H9 (cell line): ENCODE measurements at regions not wholly inside any gene's neighbourhood (a gene's known extent, or its start where the extent isn't known, plus 50 kb on each side); places are given as distances from the start of the nearest gene placed in this dataset.

Experiments
- DNase-seq: peaks from one replicate; pipeline ENCODE4 v3.0.0-alpha.2; 2017
- H2AFZ ChIP-seq: one replicate; pipeline ENCODE4 v1.6.1; 2013; ENCODE audit warnings: mild to moderate bottlenecking, low read length, control low read depth, moderate library complexity
- H2AK5ac ChIP-seq: 2 replicates; pipeline ENCODE4 v1.6.1; 2013; ENCODE audit warnings: low read length, control low read depth, mixed read lengths; ENCODE audit not compliant: insufficient read length
- H2BK120ac ChIP-seq: one replicate; pipeline ENCODE4 v1.6.1; 2013; ENCODE audit warnings: low read depth, mild to moderate bottlenecking, low read length, control low read depth, inconsistent platforms; ENCODE audit not compliant: poor library complexity, severe bottlenecking
- H2BK12ac ChIP-seq: 2 replicates; pipeline ENCODE4 v1.6.1; 2013; ENCODE audit warnings: low read length, control low read depth, mixed read lengths, low read depth; ENCODE audit not compliant: insufficient read length
- H2BK15ac ChIP-seq: 2 replicates; pipeline ENCODE4 v1.6.1; 2013; ENCODE audit warnings: low read depth, low read length, control low read depth
- H2BK20ac ChIP-seq: one replicate; pipeline ENCODE4 v1.6.1; 2013; ENCODE audit warnings: low read depth, mild to moderate bottlenecking, low read length, control low read depth, inconsistent platforms; ENCODE audit not compliant: poor library complexity, severe bottlenecking
- H2BK5ac ChIP-seq: 2 replicates; pipeline ENCODE4 v1.6.1; 2013; ENCODE audit warnings: low read length, control low read depth, mixed read lengths; ENCODE audit not compliant: insufficient read length
- H3K14ac ChIP-seq: 2 replicates; pipeline ENCODE4 v1.6.1; 2013; ENCODE audit warnings: low read length, control low read depth; ENCODE audit not compliant: insufficient read depth
- H3K18ac ChIP-seq: 2 replicates; pipeline ENCODE4 v1.6.1; 2013; ENCODE audit warnings: low read depth, mild to moderate bottlenecking, mixed read lengths, low read length, control low read depth; ENCODE audit not compliant: insufficient read length
- H3K23ac ChIP-seq: 2 replicates; pipeline ENCODE4 v1.6.1; 2013; ENCODE audit warnings: low read length, control low read depth, mixed read lengths, low read depth; ENCODE audit not compliant: insufficient read length
- H3K23me2 ChIP-seq: 2 replicates; pipeline ENCODE4 v1.6.1; 2013; ENCODE audit warnings: low read depth, mild to moderate bottlenecking, mixed read lengths, low read length, control low read depth; ENCODE audit not compliant: insufficient read length, poor library complexity, severe bottlenecking
- H3K27ac ChIP-seq: 2 replicates; pipeline ENCODE4 v1.5.1; 2013; ENCODE audit warnings: low read length, control low read depth, mixed read lengths, low read depth; ENCODE audit not compliant: insufficient read length
- H3K27me3 ChIP-seq: 2 replicates; pipeline ENCODE4 v1.6.1; 2013; ENCODE audit warnings: low read length, control low read depth, inconsistent platforms; ENCODE audit not compliant: insufficient read depth
- H3K4ac ChIP-seq: 2 replicates; pipeline ENCODE4 v1.6.1; 2013; ENCODE audit warnings: low read depth, mild to moderate bottlenecking, control low read depth, inconsistent platforms, low read length, moderate library complexity
- H3K4me1 ChIP-seq: 2 replicates; pipeline ENCODE4 v1.6.1; 2013; ENCODE audit warnings: low read length, control low read depth, inconsistent platforms; ENCODE audit not compliant: insufficient read depth
- H3K4me2 ChIP-seq: 2 replicates; pipeline ENCODE4 v1.6.1; 2013; ENCODE audit warnings: low read length, control low read depth, mixed read lengths; ENCODE audit not compliant: insufficient read length, insufficient read depth
- H3K56ac ChIP-seq: 2 replicates; pipeline ENCODE4 v1.6.1; 2013; ENCODE audit warnings: low read depth, mild to moderate bottlenecking, mixed read lengths, low read length, control low read depth; ENCODE audit not compliant: insufficient read length
- H3K79me1 ChIP-seq: 2 replicates; pipeline ENCODE4 v1.6.1; 2013; ENCODE audit warnings: low read depth, mild to moderate bottlenecking, moderate library complexity, low read length, control low read depth, inconsistent platforms; ENCODE audit not compliant: insufficient read depth, poor library complexity, severe bottlenecking
- H3K79me2 ChIP-seq: 2 replicates; pipeline ENCODE4 v1.6.1; 2013; ENCODE audit warnings: low read length, control low read depth, inconsistent platforms; ENCODE audit not compliant: insufficient read depth
- H3K9ac ChIP-seq: 2 replicates; pipeline ENCODE4 v1.6.1; 2013; ENCODE audit warnings: low read length, control low read depth, mixed read lengths; ENCODE audit not compliant: insufficient read length; ENCODE audit errors: extremely low read depth
- H3K9me3 ChIP-seq: one replicate; pipeline ENCODE4 v1.6.1; 2013; ENCODE audit warnings: low read depth, low read length, inconsistent platforms; ENCODE audit not compliant: control insufficient read depth
- H3T11ph ChIP-seq: one replicate; pipeline ENCODE4 v1.6.1; 2013; ENCODE audit warnings: mild to moderate bottlenecking, low read length, control low read depth, inconsistent platforms
- H4K20me1 ChIP-seq: one replicate; pipeline ENCODE4 v1.6.1; 2013; ENCODE audit not compliant: control insufficient read depth, insufficient read length, insufficient read depth
- H4K5ac ChIP-seq: 2 replicates; pipeline ENCODE4 v1.6.1; 2013; ENCODE audit warnings: low read depth, mild to moderate bottlenecking, mixed read lengths, low read length, control low read depth; ENCODE audit not compliant: insufficient read length
- H4K8ac ChIP-seq: replicated peaks from 2 replicates; pipeline ENCODE4 v1.6.1; 2013; ENCODE audit warnings: low read length, control low read depth, mixed read lengths, low read depth; ENCODE audit not compliant: insufficient read length
- H4K91ac ChIP-seq: 2 replicates; pipeline ENCODE4 v1.6.1; 2013; ENCODE audit warnings: low read depth, mild to moderate bottlenecking, moderate library complexity, mixed read lengths, low read length, control low read depth; ENCODE audit not compliant: insufficient read length
- H3K27ac Mint-ChIP-seq, 3 experiments: 2 replicates in 2 of 3; 3 replicates in 1 of 3; pipeline ENCODE4 v1.8.0; 2020 to 2021; ENCODE audit warnings: mixed read lengths in 3 of 3, mild to moderate bottlenecking in 1 of 3, moderate library complexity in 1 of 3
- H3K27me3 Mint-ChIP-seq: 2 replicates; pipeline ENCODE4 v1.8.0; 2021; ENCODE audit warnings: low read depth, mild to moderate bottlenecking, moderate library complexity, mixed read lengths
- H3K36me3 Mint-ChIP-seq, 3 experiments: 2 replicates in 2 of 3; 3 replicates in 1 of 3; pipeline ENCODE4 v1.8.0; 2020 to 2021; ENCODE audit warnings: low read depth in 3 of 3, mixed read lengths in 3 of 3; ENCODE audit not compliant: insufficient read depth in 1 of 3
- H3K4me1 Mint-ChIP-seq, 2 experiments: 2 replicates each; pipeline ENCODE4 v1.8.0; 2020; ENCODE audit warnings: mixed read lengths in 2 of 2
- H3K4me3 Mint-ChIP-seq, 2 experiments: 2 replicates in 1 of 2; 3 replicates in 1 of 2; pipeline ENCODE4 v1.8.0; 2020 to 2021; ENCODE audit warnings: mild to moderate bottlenecking in 2 of 2, mixed read lengths in 2 of 2, moderate library complexity in 1 of 2
- H3K9me3 Mint-ChIP-seq, 2 experiments: 2 replicates in 1 of 2; 3 replicates in 1 of 2; pipeline ENCODE4 v1.8.0; 2020; ENCODE audit warnings: mild to moderate bottlenecking in 2 of 2, mixed read lengths in 2 of 2, moderate library complexity in 1 of 2
- WGBS: extraction: QIAGEN DNeasy Blood & Tissue Kit; methylation state at CpG from one replicate; pipeline ENCODE4 v1.1.7; 2013; ENCODE audit warnings: missing lambda C conversion rate, low lambda C conversion rate, mixed read lengths; ENCODE audit not compliant: insufficient read length; ENCODE audit errors: extremely low coverage; 5-methylcytosine and 5-hydroxymethylcytosine counted together
- TF ChIP-seq, protein P1 (sequence below): fragments of 200-600 bp; sonication (generic); conservative IDR thresholded peaks from 3 replicates; pipeline ENCODE4 v1.8.0; 2021; ENCODE audit warnings: antibody characterized with exemption, mild to moderate bottlenecking

DNA sequence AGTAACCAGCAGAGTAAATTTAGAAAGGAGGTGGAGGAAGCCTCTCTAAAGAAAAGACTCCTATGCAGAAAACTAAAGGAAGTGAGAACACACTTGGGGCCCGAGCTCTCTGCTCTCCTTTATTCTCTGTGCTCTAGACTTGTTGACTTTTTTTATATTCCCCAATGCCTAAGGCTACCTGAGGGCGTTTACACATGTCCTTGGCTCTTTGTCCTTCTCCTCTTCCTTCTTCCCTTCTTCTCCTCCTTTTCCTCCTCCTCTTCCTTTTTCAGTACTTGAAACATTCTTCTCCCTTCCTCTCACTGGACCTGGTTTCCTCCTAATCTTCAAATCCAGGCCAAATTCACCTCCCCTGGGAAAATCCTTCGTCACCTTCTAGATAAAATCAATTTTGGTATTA, 256.4 kb upstream of the TRPC7 start:
- H3K4ac ChIP-seq: no peak overlapping the region
- H3K4me3 Mint-ChIP-seq: no peak overlapping the region
- no peak overlapping the region for H3K23ac ChIP-seq
- TF ChIP-seq, protein P1, sequence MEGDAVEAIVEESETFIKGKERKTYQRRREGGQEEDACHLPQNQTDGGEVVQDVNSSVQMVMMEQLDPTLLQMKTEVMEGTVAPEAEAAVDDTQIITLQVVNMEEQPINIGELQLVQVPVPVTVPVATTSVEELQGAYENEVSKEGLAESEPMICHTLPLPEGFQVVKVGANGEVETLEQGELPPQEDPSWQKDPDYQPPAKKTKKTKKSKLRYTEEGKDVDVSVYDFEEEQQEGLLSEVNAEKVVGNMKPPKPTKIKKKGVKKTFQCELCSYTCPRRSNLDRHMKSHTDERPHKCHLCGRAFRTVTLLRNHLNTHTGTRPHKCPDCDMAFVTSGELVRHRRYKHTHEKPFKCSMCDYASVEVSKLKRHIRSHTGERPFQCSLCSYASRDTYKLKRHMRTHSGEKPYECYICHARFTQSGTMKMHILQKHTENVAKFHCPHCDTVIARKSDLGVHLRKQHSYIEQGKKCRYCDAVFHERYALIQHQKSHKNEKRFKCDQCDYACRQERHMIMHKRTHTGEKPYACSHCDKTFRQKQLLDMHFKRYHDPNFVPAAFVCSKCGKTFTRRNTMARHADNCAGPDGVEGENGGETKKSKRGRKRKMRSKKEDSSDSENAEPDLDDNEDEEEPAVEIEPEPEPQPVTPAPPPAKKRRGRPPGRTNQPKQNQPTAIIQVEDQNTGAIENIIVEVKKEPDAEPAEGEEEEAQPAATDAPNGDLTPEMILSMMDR: no peak
- no peaks in the 10 kb centered on the region for H3K9me3 ChIP-seq
- H2BK20ac ChIP-seq: no peak overlapping the region
- no peak overlapping the region for H2AFZ ChIP-seq
- H2BK5ac ChIP-seq: no peak overlapping the region
- H3K4me1 Mint-ChIP-seq: peaks cover 0 to 2% of the 10 kb centered on the region in 2 experiments; a peak in 1 of 4 replicates
- no peaks in the 10 kb centered on the region for H3K23me2 ChIP-seq
- H3K79me2 ChIP-seq: no peaks in the 10 kb centered on the region
- H3K27ac Mint-ChIP-seq: no peak overlapping the region; a peak in 2 of 7 replicates
- no peaks in the 10 kb centered on the region for H3K27me3 Mint-ChIP-seq
- no peak overlapping the region for H3T11ph ChIP-seq
- no CpG with 5 or more reads among the region's 3 CpGs for WGBS
- no peak overlapping the region for H3K4me2 ChIP-seq
- no peak overlapping the region for H4K8ac ChIP-seq
- no peaks in the 10 kb centered on the region for H3K27me3 ChIP-seq
- no peak overlapping the region for H3K9ac ChIP-seq
- H4K5ac ChIP-seq: no peak overlapping the region
- H3K79me1 ChIP-seq: no peaks in the 10 kb centered on the region
- H2BK15ac ChIP-seq: no peak overlapping the region
- H2BK12ac ChIP-seq: no peak overlapping the region
- H3K36me3 Mint-ChIP-seq: no peaks in the 10 kb centered on the region
- no peaks in the 10 kb centered on the region for H3K4me1 ChIP-seq
- no peak overlapping the region for H2BK120ac ChIP-seq
- no peak overlapping the region for H4K91ac ChIP-seq
- no peaks in the 10 kb centered on the region for H4K20me1 ChIP-seq
- no peak for DNase-seq
- H2AK5ac ChIP-seq: no peak overlapping the region
- no peak overlapping the region for H3K27ac ChIP-seq
- no peak overlapping the region for H3K14ac ChIP-seq
- H3K18ac ChIP-seq: no peak overlapping the region
- H3K9me3 Mint-ChIP-seq: no peaks in the 10 kb centered on the region
- H3K56ac ChIP-seq: no peak overlapping the region
